Coronary artery (tissue), 2 donors: ENCODE measurements at regions not wholly inside any gene's neighbourhood (a gene's known extent, or its start where the extent isn't known, plus 50 kb on each side); places are given as distances from the start of the nearest gene placed in this dataset.
"Not testable (repeated sequence)": the region's sequence is repeated elsewhere in the genome, so short reads cannot be mapped to it uniquely, and the experiment has no call there.

ENCODE experiments used
- DNase-seq: peaks from one replicate; pipeline ENCODE4 v3.0.0-alpha.2; 2017; ENCODE audit warnings: low spot score
- H3K27ac ChIP-seq, 2 donors: fragments of 200-600 bp; sonication (generic); one replicate each; pipeline ENCODE4 v1.5.1; 2016 to 2019
- H3K4me3 ChIP-seq: fragments of 200-600 bp; sonication (generic); 2 replicates; pipeline ENCODE4 v1.5.1; 2016; ENCODE audit warnings: mild to moderate bottlenecking, moderate library complexity
- TF ChIP-seq, protein P1 (sequence below): fragments of 200-600 bp; sonication (generic); IDR thresholded peaks from one replicate; pipeline ENCODE4 v1.5.1; 2019; ENCODE audit warnings: antibody characterized with exemption

DNA sequence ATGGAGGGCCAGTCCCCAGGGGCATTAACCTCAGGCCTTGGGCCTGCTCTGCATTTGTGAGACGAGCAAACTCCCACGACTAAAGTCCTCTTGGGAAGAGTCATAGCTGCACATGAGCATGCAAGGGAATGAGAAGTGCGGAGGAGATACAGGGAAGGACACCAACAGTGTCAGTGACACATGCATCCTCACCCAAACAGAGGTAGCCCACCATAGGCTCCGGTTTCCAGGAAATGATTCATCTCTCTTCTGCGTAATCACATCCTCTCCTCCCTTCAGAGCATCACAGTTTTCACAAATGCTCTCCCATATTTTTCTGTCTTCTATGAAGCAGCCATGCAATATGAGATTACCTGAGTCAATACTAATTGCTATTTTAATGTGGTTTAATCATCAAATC, 725.7 kb upstream of the GOT2 start:
- TF ChIP-seq, protein P1, sequence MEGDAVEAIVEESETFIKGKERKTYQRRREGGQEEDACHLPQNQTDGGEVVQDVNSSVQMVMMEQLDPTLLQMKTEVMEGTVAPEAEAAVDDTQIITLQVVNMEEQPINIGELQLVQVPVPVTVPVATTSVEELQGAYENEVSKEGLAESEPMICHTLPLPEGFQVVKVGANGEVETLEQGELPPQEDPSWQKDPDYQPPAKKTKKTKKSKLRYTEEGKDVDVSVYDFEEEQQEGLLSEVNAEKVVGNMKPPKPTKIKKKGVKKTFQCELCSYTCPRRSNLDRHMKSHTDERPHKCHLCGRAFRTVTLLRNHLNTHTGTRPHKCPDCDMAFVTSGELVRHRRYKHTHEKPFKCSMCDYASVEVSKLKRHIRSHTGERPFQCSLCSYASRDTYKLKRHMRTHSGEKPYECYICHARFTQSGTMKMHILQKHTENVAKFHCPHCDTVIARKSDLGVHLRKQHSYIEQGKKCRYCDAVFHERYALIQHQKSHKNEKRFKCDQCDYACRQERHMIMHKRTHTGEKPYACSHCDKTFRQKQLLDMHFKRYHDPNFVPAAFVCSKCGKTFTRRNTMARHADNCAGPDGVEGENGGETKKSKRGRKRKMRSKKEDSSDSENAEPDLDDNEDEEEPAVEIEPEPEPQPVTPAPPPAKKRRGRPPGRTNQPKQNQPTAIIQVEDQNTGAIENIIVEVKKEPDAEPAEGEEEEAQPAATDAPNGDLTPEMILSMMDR: no peak
- H3K27ac ChIP-seq: no peak overlapping the region
- DNase-seq: no peak
- no peak overlapping the region for H3K4me3 ChIP-seq

DNA sequence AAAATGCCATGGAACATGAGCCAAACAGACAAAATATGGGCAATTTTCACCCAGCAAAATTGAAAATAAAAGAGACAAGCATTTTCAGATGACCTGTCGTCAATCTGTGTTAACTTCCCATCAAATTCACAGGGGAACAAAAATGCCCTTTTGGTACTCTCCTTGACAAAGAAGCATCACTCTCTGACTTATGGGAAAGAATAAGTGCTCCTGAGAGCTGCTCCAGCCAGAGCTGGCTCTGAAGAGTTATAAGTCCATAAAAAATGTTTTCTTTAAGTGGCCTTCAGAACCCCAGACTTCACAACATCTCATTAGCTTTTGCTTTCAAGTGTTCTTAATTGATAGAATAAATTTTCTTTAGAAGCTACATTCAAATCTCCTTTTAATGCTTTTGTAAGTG, 721.4 kb upstream of the GOT2 start:
- no peak overlapping the region for H3K27ac ChIP-seq
- DNase-seq: no peak
- no peak overlapping the region for H3K4me3 ChIP-seq
- TF ChIP-seq, protein P1: no peak

DNA sequence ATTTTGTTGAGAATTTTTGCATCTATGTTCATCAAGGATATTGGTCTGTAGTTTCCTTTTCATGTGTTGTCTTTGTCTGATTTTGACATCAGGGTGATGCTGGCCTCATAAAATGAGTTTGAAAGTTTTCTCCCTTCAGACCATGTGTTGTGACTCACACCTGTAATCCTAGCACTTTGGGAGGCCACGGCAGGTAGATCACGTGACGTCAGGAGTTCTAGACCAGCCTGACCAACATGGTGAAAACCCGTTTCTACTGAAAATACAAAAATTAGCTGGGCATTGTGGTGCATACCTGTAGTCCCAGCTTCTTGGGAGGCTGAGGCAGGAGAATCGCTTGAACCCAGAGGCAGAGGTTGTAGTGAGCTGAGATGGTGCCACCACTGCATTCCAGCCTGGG, 716.4 kb upstream of the GOT2 start:
- not testable (repeated sequence) for DNase-seq, H3K27ac ChIP-seq, H3K4me3 ChIP-seq

DNA sequence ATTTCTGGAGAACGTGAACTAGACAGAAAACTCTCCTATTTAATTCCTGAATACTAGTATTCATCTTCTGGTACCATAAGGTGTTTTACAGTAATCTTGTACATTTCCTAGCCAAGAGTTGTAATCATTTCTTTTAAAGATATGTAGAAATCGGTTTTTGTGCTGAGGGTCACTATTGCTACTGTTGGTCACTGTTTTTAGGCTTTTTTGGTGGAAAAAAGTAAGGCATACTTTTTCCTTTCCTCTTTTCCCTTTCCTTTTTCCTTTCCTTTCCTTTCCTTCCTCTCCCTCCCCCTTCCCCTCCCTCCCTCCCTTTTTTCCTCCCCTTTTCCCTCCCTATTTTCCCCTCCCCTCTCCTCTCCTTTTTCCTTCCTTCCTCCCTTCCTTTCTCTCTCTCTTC, 706.4 kb upstream of the GOT2 start:
- Histone ChIP-seq H3K27ac (no peak overlapping the region), H3K4me3 (no peak overlapping the region)
- no peak for DNase-seq
- TF ChIP-seq, protein P1: no peak

DNA sequence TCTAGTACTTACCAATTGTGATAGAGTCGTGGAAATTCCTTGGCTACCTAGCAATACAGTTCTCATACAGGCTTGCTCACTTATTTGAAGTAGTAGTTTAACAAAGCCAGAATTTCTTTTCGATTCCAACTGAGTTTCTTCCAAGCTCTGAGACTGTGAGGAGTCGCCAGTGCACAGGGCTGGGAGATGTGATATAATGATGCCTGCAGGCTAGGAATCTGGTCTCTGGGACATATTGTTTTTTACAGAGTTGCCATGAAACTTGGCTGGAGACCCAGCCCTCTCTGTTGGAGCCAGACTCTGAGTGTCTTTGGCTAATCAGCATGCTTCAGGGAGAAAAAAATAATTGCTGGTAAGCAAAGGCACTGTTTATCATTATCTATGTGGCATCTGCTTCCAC, 698.8 kb upstream of the GOT2 start:
- DNase-seq: no peak
- TF ChIP-seq, protein P1: no peak
- H3K27ac ChIP-seq: no peak overlapping the region
- no peak overlapping the region for H3K4me3 ChIP-seq

DNA sequence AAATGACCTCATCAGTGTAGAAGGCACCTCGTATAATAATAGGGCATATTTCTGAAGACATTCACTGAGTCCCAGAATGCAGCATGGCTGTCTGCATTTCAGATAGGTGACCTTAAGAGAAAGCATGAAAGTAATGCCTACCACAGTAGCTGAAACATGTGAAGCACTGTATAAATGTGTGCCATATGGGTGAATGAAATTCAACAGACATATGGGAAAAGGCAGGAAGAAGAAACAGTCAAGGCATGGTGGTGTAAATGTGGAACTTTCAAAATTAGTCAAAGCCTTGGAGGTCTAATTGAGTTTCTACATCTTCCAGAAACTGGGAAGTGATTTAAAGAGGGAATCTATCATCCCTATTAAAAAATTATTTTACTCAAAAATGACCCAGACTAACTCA, 698.2 kb upstream of the GOT2 start:
- no peak for DNase-seq
- TF ChIP-seq, protein P1: no peak
- no peak overlapping the region for H3K4me3 ChIP-seq
- no peak overlapping the region for H3K27ac ChIP-seq

DNA sequence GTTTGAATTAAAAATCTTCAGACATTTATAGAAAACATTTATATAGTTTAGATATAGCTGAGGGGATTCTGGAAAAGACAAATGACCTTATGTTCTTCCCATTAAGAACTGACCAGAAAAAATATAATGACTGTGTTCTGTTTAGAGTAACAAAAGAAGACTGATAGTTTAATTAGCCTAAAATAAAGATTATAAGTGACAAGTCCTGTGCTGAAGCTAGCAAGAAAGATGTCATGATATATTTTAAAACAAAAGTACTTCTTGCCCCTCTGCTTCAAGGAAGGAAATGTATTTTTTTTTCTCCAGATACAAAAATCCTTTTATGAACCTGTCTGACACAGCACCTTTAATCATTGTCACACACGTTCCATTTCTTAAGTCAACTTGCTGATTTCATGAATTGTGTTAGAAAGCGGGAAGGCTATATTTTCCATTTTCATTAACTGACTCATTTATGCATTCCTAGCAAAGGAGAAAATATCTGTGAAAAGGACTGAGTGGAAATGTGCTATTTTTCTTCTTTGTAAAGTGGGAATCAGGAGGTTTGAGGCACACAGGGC, 690.7 kb upstream of the GOT2 start:
- Histone ChIP-seq H3K4me3 (no peak overlapping the region), H3K27ac (no peak overlapping the region)
- no peak for DNase-seq
- TF ChIP-seq, protein P1: no peak
